SK-N-SH (cell line): ENCODE measurements at regions not wholly inside any gene's neighbourhood (a gene's known extent, or its start where the extent isn't known, plus 50 kb on each side); places are given as distances from the start of the nearest gene placed in this dataset.

Experiments
- CTCF ChIA-PET: fragments of 300-600, 350-600 bp; formaldehyde crosslinking; extraction: SDS; loops from one replicate; lab custom pipeline; 2021; lab: Yijun Ruan, JAX
- POLR2A ChIA-PET: fragments of 350-600 bp; sonication (Branson Sonifier 250); formaldehyde crosslinking; extraction: SDS; loops from one replicate; lab custom pipeline; 2020; ENCODE audit warnings: antibody characterized with exemption, inconsistent platforms; lab: Yijun Ruan, JAX
- DNase-seq: peaks from one replicate; pipeline ENCODE4 v3.0.0; 2012
- H2AFZ ChIP-seq: fragments of 200-600 bp; sonication (generic); 2 replicates; pipeline ENCODE4 v1.8.1; 2016; ENCODE audit warnings: antibody characterized with exemption, mild to moderate bottlenecking, low read depth
- H3F3A ChIP-seq: fragments of 200-600 bp; sonication (generic); replicated peaks from 2 replicates; pipeline ENCODE3; 2016; ENCODE audit warnings: antibody characterized with exemption, mild to moderate bottlenecking; ENCODE audit not compliant: insufficient read depth
- H3K27ac ChIP-seq, 2 experiments: fragments of 200-500 bp in 1 of 2; fragments of 200-600 bp in 1 of 2; sonication (Bioruptor generic) in 1 of 2; sonication (generic), shearing (Covaris generic) in 1 of 2; 2 replicates each; pipeline versions ENCODE4 v1.5.1 to v1.6.1; 2014 to 2016; ENCODE audit warnings: low read depth in 2 of 2, inconsistent platforms in 1 of 2, low read length in 1 of 2, mild to moderate bottlenecking in 1 of 2, mixed read lengths in 1 of 2
- H3K27me3 ChIP-seq: fragments of 200-600 bp; sonication (generic), shearing (Covaris generic); 2 replicates; pipeline ENCODE4 v1.6.1; 2016; ENCODE audit warnings: mixed run types; ENCODE audit not compliant: insufficient read depth
- H3K36me3 ChIP-seq, 2 experiments: fragments of 200-500 bp in 1 of 2; fragments of 200-600 bp in 1 of 2; sonication (Bioruptor generic) in 1 of 2; sonication (generic) in 1 of 2; replicated peaks in 1 of 2; 2 replicates each; pipeline versions ENCODE3 to v1.5.1; 2014 to 2016; ENCODE audit warnings: low read length in 1 of 2, mild to moderate bottlenecking in 1 of 2; ENCODE audit not compliant: insufficient read depth in 2 of 2, control insufficient read depth in 1 of 2
- H3K4me1 ChIP-seq, 2 experiments: fragments of 200-500 bp in 1 of 2; fragments of 200-600 bp in 1 of 2; sonication (Bioruptor generic) in 1 of 2; sonication (generic), shearing (Covaris generic) in 1 of 2; 2 replicates each; pipeline versions ENCODE4 v1.5.1 to v1.6.1; 2014 to 2016; ENCODE audit warnings: low read depth in 1 of 2, low read length in 1 of 2, mixed run types in 1 of 2; ENCODE audit not compliant: insufficient read depth in 2 of 2, control insufficient read depth in 1 of 2
- H3K4me2 ChIP-seq: fragments of 200-600 bp; sonication (generic), shearing (Covaris generic); 2 replicates; pipeline ENCODE4 v1.6.1; 2017; ENCODE audit warnings: mixed run types
- H3K4me3 ChIP-seq, 2 experiments: fragments of 200-500 bp in 1 of 2; fragments of 200-600 bp in 1 of 2; sonication (Bioruptor generic) in 1 of 2; sonication (generic), shearing (Covaris generic) in 1 of 2; 2 replicates each; pipeline versions ENCODE4 v1.5.1 to v1.8.1; 2014 to 2016; ENCODE audit warnings: low read depth in 2 of 2, inconsistent platforms in 1 of 2, low read length in 1 of 2, mild to moderate bottlenecking in 1 of 2, mixed read lengths in 1 of 2, moderate library complexity in 1 of 2
- H3K79me2 ChIP-seq: fragments of 200-600 bp; sonication (generic); 2 replicates; pipeline ENCODE4 v1.8.1; 2017; ENCODE audit warnings: mild to moderate bottlenecking; ENCODE audit not compliant: insufficient read depth
- H3K9ac ChIP-seq: fragments of 200-600 bp; sonication (generic); 2 replicates; pipeline ENCODE4 v1.6.1; 2017; ENCODE audit warnings: mixed run types
- H3K9me2 ChIP-seq: fragments of 200-600 bp; sonication (generic); 2 replicates; pipeline ENCODE4 v1.6.1; 2017; ENCODE audit warnings: mixed run types
- H3K9me3 ChIP-seq: fragments of 200-600 bp; sonication (generic); 2 replicates; pipeline ENCODE4 v1.6.1; 2017; ENCODE audit warnings: mixed run types, mild to moderate bottlenecking, moderate library complexity
- H4K20me1 ChIP-seq: fragments of 200-600 bp; sonication (generic); 2 replicates; pipeline ENCODE4 v1.6.1; 2017; ENCODE audit warnings: mild to moderate bottlenecking, mixed run types; ENCODE audit not compliant: insufficient read depth
- CHD2 ChIP-seq: fragments of 150-350 bp; IDR thresholded peaks from 2 replicates; pipeline ENCODE4 v1.6.1; 2018; ENCODE audit warnings: low read length; ENCODE audit not compliant: partially characterized antibody
- EP300 ChIP-seq, 2 experiments: IDR thresholded peaks; 2 replicates each; pipeline versions ENCODE4 v1.4.0 to v1.6.1; 2012; ENCODE audit warnings: borderline replicate concordance in 1 of 2, low read depth in 1 of 2, low read length in 1 of 2
- FOSL2 ChIP-seq: IDR thresholded peaks from 2 replicates; pipeline ENCODE4 v1.4.0; 2012; ENCODE audit warnings: low read depth, mild to moderate bottlenecking, moderate library complexity, borderline replicate concordance
- FOXM1 ChIP-seq: IDR thresholded peaks from 2 replicates; pipeline ENCODE4 v1.4.0; 2012; ENCODE audit warnings: low read depth, mild to moderate bottlenecking
- GABPA ChIP-seq: IDR thresholded peaks from 2 replicates; pipeline ENCODE4 v1.4.0; 2012; ENCODE audit warnings: low read depth, mild to moderate bottlenecking
- IRF3 ChIP-seq: fragments of 150-350 bp; IDR thresholded peaks from 2 replicates; pipeline ENCODE4 v1.6.1; 2016; ENCODE audit warnings: mild to moderate bottlenecking, low read depth, low read length
- JUND ChIP-seq: IDR thresholded peaks from 2 replicates; pipeline ENCODE4 v1.4.0; 2012
- MAX ChIP-seq: IDR thresholded peaks from 2 replicates; pipeline ENCODE4 v1.4.0; 2012; ENCODE audit warnings: low read depth
- NFIC ChIP-seq: IDR thresholded peaks from 2 replicates; pipeline ENCODE4 v1.4.0; 2012; ENCODE audit warnings: borderline replicate concordance
- RAD21 ChIP-seq: IDR thresholded peaks from 2 replicates; pipeline ENCODE4 v1.6.1; 2012; ENCODE audit warnings: mild to moderate bottlenecking, low read length
- RCOR1 ChIP-seq: fragments of 150-350 bp; IDR thresholded peaks from 2 replicates; pipeline ENCODE4 v1.6.1; 2017; ENCODE audit warnings: antibody characterized with exemption, low read length
- SIN3A ChIP-seq: IDR thresholded peaks from 2 replicates; pipeline ENCODE4 v1.6.1; 2012; ENCODE audit warnings: low read depth, mild to moderate bottlenecking, low read length, moderate library complexity, borderline replicate concordance
- SMC3 ChIP-seq: IDR thresholded peaks from 2 replicates; pipeline ENCODE4 v1.6.1; 2012; ENCODE audit warnings: low read depth, low read length, improper control_type of control experiment
- TAF1 ChIP-seq: IDR thresholded peaks from 2 replicates; pipeline ENCODE4 v1.6.1; 2012; ENCODE audit warnings: low read depth, mild to moderate bottlenecking, low read length, moderate library complexity, borderline replicate concordance
- USF1 ChIP-seq: IDR thresholded peaks from 2 replicates; pipeline ENCODE4 v1.4.0; 2012; ENCODE audit warnings: low read depth, borderline replicate concordance
- YY1 ChIP-seq: IDR thresholded peaks from 2 replicates; pipeline ENCODE4 v1.4.0; 2012; ENCODE audit warnings: low read depth, mild to moderate bottlenecking
- ZBTB33 ChIP-seq: IDR thresholded peaks from 2 replicates; pipeline ENCODE4 v1.4.0; 2012; ENCODE audit warnings: low read depth, borderline replicate concordance
- WGBS: methylation state at CpG from one replicate; pipeline ENCODE4 v1.1.6; 2017; ENCODE audit warnings: low lambda C conversion rate; 5-methylcytosine and 5-hydroxymethylcytosine counted together

GRCh38 chr6:139638179-139638941 is 263.9 kb upstream of the CITED2 start:
- no peak overlapping the region for H3K27ac ChIP-seq
- H3K79me2 ChIP-seq, result no peaks in the 10 kb centered on the region
- DNase-seq, result no peak
- no peak overlapping the region for H3K4me2 ChIP-seq
- no peak overlapping the region for H3K4me3 ChIP-seq
- 59% methylated on average over 5 of the region's 5 CpGs for WGBS
- POLR2A ChIA-PET, result no interaction called here
- no peak overlapping the region for H2AFZ ChIP-seq
- H3K9me2 ChIP-seq, result no peaks in the 10 kb centered on the region
- no peaks in the 10 kb centered on the region for H3K4me1 ChIP-seq
- TF ChIP-seq MAX, result no peak
- TF ChIP-seq NFIC, result no peak
- no peak for TF ChIP-seq GABPA
- no peak for TF ChIP-seq SIN3A
- TF ChIP-seq EP300 (IDR thresholded peaks at IDR 0.05; ENCODE audit: borderline replicate concordance in 1 of 2, low read depth in 1 of 2, low read length in 1 of 2), result no peak
- no peak for TF ChIP-seq TAF1
- no peak for TF ChIP-seq IRF3
- no peak for TF ChIP-seq ZBTB33
- TF ChIP-seq USF1, result no peak
- TF ChIP-seq FOSL2, result no peak
- no peak for TF ChIP-seq RAD21
- TF ChIP-seq YY1, result no peak
- TF ChIP-seq FOXM1, result no peak
- no peak for TF ChIP-seq RCOR1
- no peak for TF ChIP-seq SMC3
- no peak for TF ChIP-seq CHD2
- no peak for TF ChIP-seq JUND
- no peaks in the 10 kb centered on the region for H3K27me3 ChIP-seq
- no peaks in the 10 kb centered on the region for H4K20me1 ChIP-seq
- H3K9ac ChIP-seq, result no peak overlapping the region
- no peaks in the 10 kb centered on the region for H3K36me3 ChIP-seq
- H3K9me3 ChIP-seq, result no peaks in the 10 kb centered on the region; the same call in 1 of the 2 replicates
- H3F3A ChIP-seq, result no peaks in the 10 kb centered on the region
- CTCF ChIA-PET, result interaction anchor here (1.0 kb wide), 1 partner anchor 12 kb away, joined by 3 read pairs; no protein-coding TSS in a partner anchor
